Inflammatory macrophage treated with lipopolysaccharide for 4 hours (primary cell): ENCODE measurements at regions not wholly inside any gene's neighbourhood (a gene's known extent, or its start where the extent isn't known, plus 50 kb on each side); places are given as distances from the start of the nearest gene placed in this dataset.

Experiments
- DNase-seq: peaks from one replicate; pipeline ENCODE4 v3.0.0-alpha.2; 2020

DNA sequence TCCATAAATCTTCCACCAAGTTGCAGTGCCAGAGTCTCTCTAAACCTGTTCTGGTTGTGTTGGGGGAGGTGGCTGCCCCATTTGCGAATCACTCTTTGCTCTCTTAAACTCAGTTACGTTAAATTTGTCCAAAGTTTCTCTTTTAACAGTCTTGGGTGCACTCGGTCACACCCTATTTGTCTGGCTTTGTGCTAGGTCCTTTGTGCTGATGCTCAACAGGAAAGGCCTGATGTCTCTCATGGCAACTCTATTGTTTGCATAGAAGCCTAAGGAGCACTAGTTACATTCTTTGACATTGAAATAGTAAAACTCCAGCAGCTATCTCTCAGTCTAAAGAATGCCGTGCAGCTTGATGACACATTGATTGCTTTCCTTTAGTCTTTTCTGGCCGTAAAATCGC is 105.1 kb downstream of the TRMT11 start:
- no peak for DNase-seq

- no peak for DNase-seq
Observed at GRCh38 chr6:126093108-126093507, 106.8 kb downstream of the TRMT11 start.

- DNase-seq: no peak
Observed at GRCh38 chr6:126094411-126094810, 108.1 kb downstream of the TRMT11 start.

- no peak for DNase-seq
Observed at GRCh38 chr6:126100386-126100785, 114.0 kb downstream of the TRMT11 start.

- DNase-seq: no peak
Observed at GRCh38 chr6:126102358-126102757, 116.0 kb downstream of the TRMT11 start.

GRCh38 chr6:126103993-126104392 is 117.7 kb downstream of the TRMT11 start:
- DNase-seq: no peak

DNA sequence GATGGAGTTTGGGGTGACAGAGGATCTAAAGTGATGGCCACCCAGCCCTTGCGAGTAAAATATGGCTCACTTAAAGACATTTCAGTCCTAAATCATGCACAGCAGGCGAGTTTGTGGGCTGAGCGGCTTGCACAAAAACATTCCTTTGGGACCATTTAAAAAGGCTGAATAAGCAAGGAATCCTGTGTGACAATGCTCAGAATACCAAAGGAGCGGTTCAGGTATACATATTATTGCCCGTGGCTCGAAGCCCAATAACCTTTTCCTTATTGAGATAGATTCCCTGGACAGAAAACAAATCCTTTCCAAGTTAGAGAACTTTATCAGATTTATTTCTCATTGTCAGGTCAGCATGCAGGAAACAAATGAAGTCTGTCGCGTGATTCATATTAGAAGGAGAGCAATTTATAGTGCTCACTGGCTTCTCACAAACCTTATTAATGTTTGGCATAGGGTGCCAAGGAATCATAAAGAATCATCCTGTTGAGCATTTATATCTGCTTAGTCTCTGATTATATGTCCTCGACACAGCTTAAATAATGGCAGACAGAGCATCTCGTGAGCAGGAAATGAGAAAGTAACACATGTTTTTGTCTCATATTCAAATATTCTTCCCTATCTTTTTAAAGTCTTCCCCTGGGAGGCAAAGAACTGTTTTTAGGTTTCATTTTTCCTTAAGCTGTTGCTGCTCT is 121.3 kb downstream of the TRMT11 start:
- no peak for DNase-seq

DNA sequence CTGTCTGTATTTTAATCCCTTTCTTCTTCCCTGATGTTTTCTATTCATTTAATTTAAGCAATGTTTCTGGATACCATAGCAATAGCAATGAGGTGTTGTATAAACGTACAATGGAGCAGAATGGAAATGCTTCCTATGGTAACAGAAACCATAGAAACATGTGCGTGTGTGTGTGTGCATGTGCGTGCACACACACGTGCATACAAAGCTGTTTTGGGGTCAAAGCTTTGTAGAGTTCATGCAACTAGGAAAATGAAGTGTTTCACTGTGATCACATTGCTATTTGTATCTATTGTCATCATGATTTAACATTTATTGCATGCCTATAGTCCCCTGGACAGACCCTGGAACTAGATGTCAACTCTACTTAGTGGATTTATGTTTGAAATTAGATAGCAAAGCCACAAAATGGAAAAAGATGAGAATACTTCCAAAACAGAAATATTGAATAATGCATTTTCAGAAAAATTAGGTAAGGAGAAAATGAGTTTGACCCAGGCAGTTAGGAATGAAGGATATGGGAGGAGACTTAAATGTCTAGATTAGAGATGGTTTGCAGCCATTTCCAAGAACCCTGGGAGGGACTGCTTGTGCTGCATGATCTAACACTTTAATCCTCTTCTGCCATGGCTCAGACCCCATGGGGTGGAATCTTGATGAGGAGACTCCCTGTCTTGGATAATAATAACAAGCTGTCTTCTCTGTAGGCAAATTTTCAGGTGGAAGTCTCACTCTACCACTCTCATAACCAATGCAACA is 124.4 kb downstream of the TRMT11 start:
- no peak for DNase-seq

DNA sequence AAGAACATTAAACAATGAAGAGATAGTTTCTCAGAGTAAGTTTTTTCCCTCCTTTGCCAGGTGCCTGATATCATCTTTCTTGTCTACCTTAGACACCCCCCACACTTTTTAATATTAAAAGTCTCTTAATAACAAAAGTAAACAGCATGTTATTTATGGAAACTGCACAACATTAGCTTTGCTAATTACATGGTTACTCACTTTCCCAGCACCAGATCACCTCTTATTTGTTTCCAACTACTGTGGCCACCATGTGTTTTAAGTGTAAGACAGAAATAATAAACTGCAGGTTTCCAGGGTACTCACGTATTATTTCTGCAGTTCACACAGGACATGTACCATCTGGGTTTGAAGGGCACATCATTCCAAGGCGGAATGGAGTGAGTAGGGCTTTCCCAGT is 125.0 kb downstream of the TRMT11 start:
- DNase-seq: no peak

DNA sequence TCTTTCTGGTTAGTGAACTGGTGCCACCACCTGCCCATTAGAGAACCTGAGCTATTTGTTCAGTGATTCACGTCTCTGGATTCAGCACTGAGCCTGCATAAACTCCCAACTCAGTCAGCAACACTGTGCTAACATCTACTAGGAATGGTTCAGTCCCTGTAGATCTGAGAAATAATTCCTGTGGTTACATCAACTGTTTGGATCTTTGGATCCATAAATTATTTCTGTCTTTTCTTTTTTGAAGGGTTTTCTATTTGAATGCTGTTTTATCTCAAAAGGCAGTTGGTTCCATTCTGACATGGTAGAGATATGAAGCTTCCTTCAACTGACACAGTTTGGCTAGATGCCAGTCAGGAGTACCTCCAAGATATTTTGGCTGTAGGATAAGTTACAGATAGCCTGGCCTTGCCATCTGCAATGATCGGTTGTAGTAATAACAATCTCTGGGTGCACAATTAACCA is 125.9 kb downstream of the TRMT11 start:
- no peak for DNase-seq

GRCh38 chr6:126113261-126113660 is 126.9 kb downstream of the TRMT11 start:
- no peak for DNase-seq

DNA sequence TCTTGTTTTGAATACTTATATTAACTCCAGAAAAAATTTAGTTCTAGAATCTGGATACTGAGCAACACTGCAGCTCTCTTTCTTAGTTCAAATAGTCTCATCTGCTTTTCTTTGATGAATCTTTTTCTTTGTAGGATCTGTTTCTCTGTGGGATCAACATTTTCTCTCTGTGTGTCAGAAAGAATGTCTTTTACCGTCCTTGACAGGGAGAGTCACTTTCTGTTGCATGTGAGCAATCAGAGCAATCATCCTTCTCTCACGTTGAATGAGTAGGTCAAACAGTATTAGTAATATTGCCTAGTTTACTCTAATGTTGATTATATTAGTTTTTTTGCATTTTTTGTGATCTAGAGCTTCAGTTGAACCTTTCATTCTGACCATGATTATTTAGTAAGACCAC is 130.9 kb downstream of the TRMT11 start:
- DNase-seq: no peak

DNA sequence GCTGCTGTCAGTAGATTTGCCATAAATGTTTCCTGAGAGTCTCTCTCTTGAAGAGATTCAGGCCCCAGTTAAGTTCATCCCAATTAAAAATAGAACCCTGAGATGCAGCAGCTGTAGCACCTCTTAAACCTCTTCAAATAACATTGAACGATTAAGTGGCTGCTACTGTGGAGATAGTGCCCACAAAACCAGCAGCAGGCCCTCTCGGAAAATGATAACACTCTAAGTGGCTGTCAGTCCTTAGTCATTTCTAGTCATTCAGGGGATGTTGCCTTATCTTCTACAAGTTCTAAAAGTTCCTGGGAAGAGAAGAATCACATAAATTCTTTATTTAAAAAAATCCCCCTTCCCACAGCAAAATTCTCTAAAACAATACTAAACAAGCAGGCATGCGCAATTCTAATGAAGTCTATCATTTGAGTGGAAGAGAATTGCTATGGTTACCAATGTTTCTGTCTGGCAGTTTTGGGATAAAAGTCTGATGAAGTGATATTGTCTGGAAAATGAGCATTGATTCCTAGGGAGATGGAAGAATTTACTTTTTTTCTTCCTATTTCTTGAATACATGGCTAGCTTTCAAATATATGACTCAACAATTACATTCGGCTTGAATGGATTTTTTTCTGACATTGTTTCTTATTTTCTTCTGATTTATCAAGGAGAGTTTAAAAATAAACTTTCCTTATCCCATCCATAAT is 131.9 kb downstream of the TRMT11 start:
- no peak for DNase-seq

DNA sequence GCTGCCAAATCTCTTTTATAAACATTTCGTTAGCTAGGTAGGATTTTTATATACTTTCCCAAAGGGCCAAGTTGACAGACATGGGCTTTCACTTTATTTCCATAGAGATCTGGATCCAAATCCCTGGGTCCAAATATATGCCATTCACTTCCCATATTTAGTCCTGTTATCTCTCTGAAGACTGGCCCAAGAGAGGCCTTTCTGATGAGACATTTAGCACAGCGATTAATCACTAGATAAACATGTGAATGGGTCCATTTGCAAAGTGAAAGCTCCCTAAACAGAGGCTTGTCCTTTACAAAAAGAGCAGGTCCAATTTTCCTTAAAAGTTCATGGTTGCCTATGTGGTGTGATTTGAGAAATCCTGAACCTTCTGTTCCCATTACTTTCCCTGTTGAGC is 132.6 kb downstream of the TRMT11 start:
- no peak for DNase-seq

- DNase-seq: no peak
Observed at GRCh38 chr6:126123226-126123625, 136.9 kb downstream of the TRMT11 start.

GRCh38 chr6:126127659-126128058 is 141.3 kb downstream of the TRMT11 start:
- DNase-seq: no peak

DNA sequence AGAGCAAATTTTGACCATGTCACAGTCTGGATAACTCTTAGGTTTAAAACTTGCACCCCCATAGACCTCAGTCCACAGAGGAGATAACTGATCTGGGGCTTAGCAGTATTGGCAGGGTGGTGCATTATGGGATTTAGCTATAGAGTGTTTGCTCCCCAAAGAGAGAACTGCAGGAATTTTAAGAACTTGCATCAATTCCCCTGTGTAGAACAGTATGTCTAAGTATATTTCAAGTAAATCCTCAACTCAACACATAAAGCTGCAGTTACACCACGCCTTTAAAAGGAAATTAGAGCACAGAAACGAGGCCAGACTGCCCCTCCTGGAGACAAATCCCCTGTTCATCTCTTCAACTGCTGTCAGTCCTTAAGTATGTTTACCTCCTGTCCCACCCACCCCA is 144.9 kb downstream of the TRMT11 start:
- no peak for DNase-seq

GRCh38 chr6:126133984-126134383 is 147.6 kb downstream of the TRMT11 start:
- no peak for DNase-seq

GRCh38 chr6:126134491-126134890 is 148.2 kb downstream of the TRMT11 start:
- DNase-seq: no peak

- no peak for DNase-seq
Observed at GRCh38 chr6:126140015-126140414, 153.7 kb downstream of the TRMT11 start.

- DNase-seq: no peak
Observed at GRCh38 chr6:126143761-126144251, 157.5 kb downstream of the TRMT11 start.

DNA sequence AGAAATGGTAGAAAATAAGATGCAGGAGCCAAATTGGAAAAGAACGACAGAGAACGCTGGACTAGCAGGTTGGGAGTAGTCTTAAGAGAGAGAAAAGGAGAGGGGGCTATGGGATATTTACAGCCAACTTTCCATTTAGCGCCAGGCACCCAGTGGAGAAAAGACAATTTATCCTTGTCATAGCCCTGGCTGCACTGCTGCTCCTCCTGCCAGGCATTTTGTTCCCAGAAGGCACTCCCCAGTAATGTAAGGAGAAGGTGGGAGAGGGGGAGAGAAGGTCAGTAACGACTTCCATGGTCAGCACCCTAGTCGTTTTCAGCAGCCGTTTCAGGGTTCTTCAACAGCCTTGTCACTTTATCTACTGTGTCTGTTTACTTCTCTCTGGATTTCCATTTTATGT is 159.0 kb downstream of the TRMT11 start:
- DNase-seq: no peak

DNA sequence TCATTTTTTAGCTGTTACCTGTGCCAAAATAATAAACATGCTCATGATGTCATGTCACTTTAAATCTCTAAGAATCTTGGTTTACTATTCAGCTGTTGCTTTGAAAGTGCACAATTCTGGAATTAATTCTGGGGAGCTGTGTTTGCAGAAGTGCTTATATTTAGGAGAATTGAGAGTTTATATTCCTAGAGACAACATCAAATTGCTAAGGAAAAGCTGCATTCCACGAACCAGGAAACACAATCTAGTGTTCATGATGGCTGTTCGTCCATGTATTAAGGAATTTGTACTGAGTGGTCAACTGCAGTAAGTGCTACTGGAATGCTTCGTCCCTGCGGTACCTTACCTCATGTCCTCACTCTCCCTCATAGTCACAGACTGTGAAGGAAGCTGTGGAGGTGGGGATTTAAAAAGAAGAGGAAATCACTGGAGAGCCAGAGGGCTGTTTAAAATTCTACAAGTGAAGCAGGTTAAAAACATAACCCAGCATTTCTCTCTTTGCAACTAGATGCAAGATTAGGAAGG is 161.0 kb downstream of the TRMT11 start:
- no peak for DNase-seq

DNA sequence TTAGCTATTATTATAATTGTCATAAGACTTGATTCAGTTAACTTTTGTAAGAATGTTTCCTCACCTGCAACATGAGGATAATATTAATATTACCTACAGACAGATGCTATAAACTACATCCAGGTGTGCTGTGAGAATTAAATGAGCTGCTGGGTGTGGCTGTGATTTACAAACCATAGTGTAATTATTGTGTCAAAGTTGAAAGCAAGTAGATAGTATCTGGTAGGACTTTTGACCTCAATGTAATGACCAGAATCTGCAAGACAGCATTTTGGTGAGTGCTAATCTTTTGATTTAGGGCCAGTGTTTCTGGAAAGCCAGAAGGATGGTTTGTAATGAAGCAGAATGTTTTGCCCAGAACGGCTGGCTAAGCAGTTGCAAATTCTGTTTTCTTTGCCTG is 162.5 kb downstream of the TRMT11 start:
- DNase-seq: no peak
